OCI-LY7 (cell line): ENCODE measurements at regions not wholly inside any gene's neighbourhood (a gene's known extent, or its start where the extent isn't known, plus 50 kb on each side); places are given as distances from the start of the nearest gene placed in this dataset.

ENCODE experiments used
- CTCF ChIP-seq: fragments of 200-600 bp; sonication (generic); conservative IDR thresholded peaks from 2 replicates; pipeline ENCODE4 v1.5.1; 2014; ENCODE audit warnings: mild to moderate bottlenecking, antibody characterized with exemption, low read length, moderate library complexity, mixed read lengths
- EZH2phosphoT487 ChIP-seq: fragments of 200-600 bp; sonication (generic); IDR thresholded peaks from 2 replicates; pipeline ENCODE4 v1.6.1; 2018; ENCODE audit warnings: low read depth, borderline replicate concordance, mild to moderate bottlenecking, mixed run types, antibody characterized with exemption, low read length, moderate library complexity, mixed read lengths

- TF ChIP-seq CTCF, result no peak
- TF ChIP-seq EZH2phosphoT487, result no peak
Observed at GRCh38 chr5:67999391-67999790, 216.2 kb upstream of the PIK3R1 start.
